CD4-positive, CD25-positive, alpha-beta regulatory T cell (primary cell): ENCODE measurements at regions not wholly inside any gene's neighbourhood (a gene's known extent, or its start where the extent isn't known, plus 50 kb on each side); places are given as distances from the start of the nearest gene placed in this dataset.

ENCODE experiments used
- ATAC-seq, 2 donors: fragments of 150-1000 bp; cut with Tn5 transposase; one replicate each; pipeline ENCODE4 v1.10.0; 2021; ENCODE audit warnings: low read depth in 2 of 2, moderate number of reproducible peaks in 2 of 2, moderate library complexity in 1 of 2
- DNase-seq, 3 donors: peaks; one replicate each; pipeline versions ENCODE4 v3.0.0 to v3.0.0-alpha.2; 2012 to 2022; ENCODE audit warnings: mixed read lengths in 1 of 3
- H3K27ac ChIP-seq: one replicate; pipeline ENCODE4 v1.7.0; 2013; ENCODE audit warnings: mild to moderate bottlenecking, low read length; ENCODE audit not compliant: insufficient read depth, poor library complexity, severe bottlenecking
- H3K27me3 ChIP-seq: one replicate; pipeline ENCODE4 v1.7.0; 2013; ENCODE audit warnings: low read length; ENCODE audit not compliant: control insufficient read depth, insufficient read depth
- H3K36me3 ChIP-seq: one replicate; pipeline ENCODE4 v1.7.0; 2013; ENCODE audit warnings: mild to moderate bottlenecking, low read length, moderate library complexity; ENCODE audit not compliant: control insufficient read depth, insufficient read depth
- H3K4me1 ChIP-seq: 2 replicates; pipeline ENCODE4 v1.7.0; 2013; ENCODE audit warnings: mild to moderate bottlenecking, low read length; ENCODE audit not compliant: insufficient read depth, control insufficient read depth, poor library complexity, severe bottlenecking
- H3K4me3 ChIP-seq: one replicate; pipeline ENCODE4 v1.7.0; 2013; ENCODE audit warnings: low read depth, mild to moderate bottlenecking, low read length, moderate library complexity
- H3K9me3 ChIP-seq, 2 experiments: 1 replicate in 1 of 2; 2 replicates in 1 of 2; pipeline ENCODE4 v1.7.0; 2013; ENCODE audit warnings: low read length in 2 of 2, mild to moderate bottlenecking in 1 of 2, moderate library complexity in 1 of 2; ENCODE audit not compliant: control insufficient read depth in 2 of 2
- H3K27ac Mint-ChIP-seq, 3 donors: one replicate each; pipeline ENCODE4 v1.8.0; 2020 to 2022; ENCODE audit warnings: mild to moderate bottlenecking in 3 of 3, mixed read lengths in 3 of 3, moderate library complexity in 2 of 3
- H3K27me3 Mint-ChIP-seq: one replicate; pipeline ENCODE4 v1.8.0; 2022; ENCODE audit warnings: mild to moderate bottlenecking, mixed read lengths
- H3K36me3 Mint-ChIP-seq: one replicate; pipeline ENCODE4 v1.8.0; 2020; ENCODE audit warnings: mixed read lengths
- H3K4me1 Mint-ChIP-seq, 4 donors: one replicate each; pipeline ENCODE4 v1.8.0; 2020 to 2022; ENCODE audit warnings: mixed read lengths in 4 of 4, mild to moderate bottlenecking in 1 of 4
- H3K4me3 Mint-ChIP-seq, 4 donors: one replicate each; pipeline ENCODE4 v1.8.0; 2020 to 2022; ENCODE audit warnings: mild to moderate bottlenecking in 4 of 4, mixed read lengths in 4 of 4, moderate library complexity in 3 of 4
- H3K9me3 Mint-ChIP-seq, 7 donors: one replicate each; pipeline ENCODE4 v1.8.0; 2020 to 2022; ENCODE audit warnings: mixed read lengths in 7 of 7, mild to moderate bottlenecking in 3 of 7, moderate library complexity in 2 of 7

GRCh38 chr2:226475650-226476049 is 324.0 kb downstream of the IRS1 start:
- Mint-ChIP-seq H3K27me3 (no peaks in the 10 kb centered on the region), H3K36me3 (no peaks in the 10 kb centered on the region), H3K4me3 (no peak overlapping the region), H3K27ac (no peak overlapping the region), H3K4me1 (no peaks in the 10 kb centered on the region), H3K9me3 (peaks cover 0 to 1% (median 0%) of the 10 kb centered on the region in 7 donors)
- ATAC-seq (no peak), DNase-seq (no peak)
- no peaks in the 10 kb centered on the region for H3K4me1 ChIP-seq
- no peaks in the 10 kb centered on the region for H3K36me3 ChIP-seq
- H3K27ac ChIP-seq = no peak overlapping the region
- H3K27me3 ChIP-seq = no peaks in the 10 kb centered on the region
- H3K4me3 ChIP-seq = no peak overlapping the region
- H3K9me3 ChIP-seq = no peaks in the 10 kb centered on the region

DNA sequence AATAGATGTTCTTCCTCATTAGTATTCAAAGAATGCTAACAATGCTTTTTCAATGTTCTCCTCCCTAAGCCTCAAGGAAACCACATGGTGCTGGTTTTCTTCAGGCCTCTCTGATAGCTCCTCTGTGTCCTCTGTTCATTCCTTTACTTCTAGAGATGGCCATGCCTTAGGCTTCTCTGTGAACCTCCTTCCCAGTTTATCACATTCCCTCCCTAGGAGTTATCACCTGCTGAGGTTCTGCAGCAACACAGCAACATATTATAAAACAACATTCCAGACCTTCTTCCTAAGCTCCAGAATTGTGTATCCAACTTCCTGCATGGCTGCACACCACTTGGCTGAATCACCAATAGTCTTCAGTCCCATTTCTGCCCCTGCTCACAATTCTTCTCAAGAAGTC is 325.5 kb downstream of the IRS1 start:
- Histone ChIP-seq H3K9me3 (no peaks in the 10 kb centered on the region), H3K36me3 (no peaks in the 10 kb centered on the region), H3K27me3 (no peaks in the 10 kb centered on the region), H3K27ac (no peak overlapping the region), H3K4me1 (no peaks in the 10 kb centered on the region), H3K4me3 (no peak overlapping the region)
- ATAC-seq (no peak), DNase-seq (no peak)
- Mint-ChIP-seq H3K9me3 (peaks cover 0 to 1% (median 0%) of the 10 kb centered on the region in 7 donors), H3K36me3 (no peaks in the 10 kb centered on the region), H3K4me3 (no peak overlapping the region), H3K27ac (no peak overlapping the region), H3K4me1 (no peaks in the 10 kb centered on the region), H3K27me3 (no peaks in the 10 kb centered on the region)

DNA sequence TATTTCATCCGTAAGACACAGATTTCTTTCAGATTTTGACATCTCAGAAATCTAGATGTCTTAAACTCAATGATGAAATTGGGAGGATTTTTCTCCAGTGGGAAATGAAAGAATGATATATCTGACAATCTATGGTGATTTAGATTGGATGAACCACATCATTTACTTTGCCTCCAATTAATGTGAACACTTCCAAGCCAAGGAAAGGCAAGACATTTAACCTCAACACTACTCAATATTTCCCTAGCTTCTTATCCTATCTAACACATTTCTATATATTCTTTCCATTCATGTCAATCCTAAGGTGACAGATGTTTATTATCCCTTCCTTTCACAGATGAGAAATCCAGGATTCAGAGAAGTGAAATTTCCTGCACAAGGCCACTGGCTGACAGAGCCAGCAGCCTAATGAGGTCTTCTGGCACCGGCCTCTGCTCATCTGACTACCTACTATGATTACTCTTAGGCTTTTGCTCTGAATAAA is 327.6 kb downstream of the IRS1 start:
- Histone ChIP-seq H3K27ac (no peak overlapping the region), H3K4me1 (no peaks in the 10 kb centered on the region), H3K9me3 (no peaks in the 10 kb centered on the region), H3K27me3 (no peaks in the 10 kb centered on the region), H3K4me3 (no peak overlapping the region), H3K36me3 (no peaks in the 10 kb centered on the region)
- Mint-ChIP-seq H3K27me3 (no peaks in the 10 kb centered on the region), H3K27ac (no peak overlapping the region), H3K9me3 (peaks cover 0 to 3% (median 0%) of the 10 kb centered on the region in 7 donors), H3K4me1 (no peaks in the 10 kb centered on the region), H3K4me3 (no peak overlapping the region), H3K36me3 (no peaks in the 10 kb centered on the region)
- ATAC-seq (no peak), DNase-seq (no peak)

GRCh38 chr2:226467633-226468032 is 332.0 kb downstream of the IRS1 start:
- no peak overlapping the region for H3K27ac ChIP-seq
- H3K27me3 Mint-ChIP-seq = peaks cover 4% of the 10 kb centered on the region
- no peak overlapping the region for H3K27ac Mint-ChIP-seq
- H3K36me3 Mint-ChIP-seq = no peaks in the 10 kb centered on the region
- DNase-seq = no peak
- H3K4me1 Mint-ChIP-seq = no peaks in the 10 kb centered on the region
- H3K4me3 ChIP-seq = no peak overlapping the region
- H3K4me3 Mint-ChIP-seq = no peak overlapping the region
- H3K9me3 Mint-ChIP-seq = peaks cover 0 to 3% (median 0%) of the 10 kb centered on the region in 7 donors
- no peaks in the 10 kb centered on the region for H3K36me3 ChIP-seq
- peaks cover 0 to 3% of the 10 kb centered on the region in 2 experiments for H3K9me3 ChIP-seq
- no peaks in the 10 kb centered on the region for H3K4me1 ChIP-seq
- no peak for ATAC-seq
- H3K27me3 ChIP-seq = no peaks in the 10 kb centered on the region

DNA sequence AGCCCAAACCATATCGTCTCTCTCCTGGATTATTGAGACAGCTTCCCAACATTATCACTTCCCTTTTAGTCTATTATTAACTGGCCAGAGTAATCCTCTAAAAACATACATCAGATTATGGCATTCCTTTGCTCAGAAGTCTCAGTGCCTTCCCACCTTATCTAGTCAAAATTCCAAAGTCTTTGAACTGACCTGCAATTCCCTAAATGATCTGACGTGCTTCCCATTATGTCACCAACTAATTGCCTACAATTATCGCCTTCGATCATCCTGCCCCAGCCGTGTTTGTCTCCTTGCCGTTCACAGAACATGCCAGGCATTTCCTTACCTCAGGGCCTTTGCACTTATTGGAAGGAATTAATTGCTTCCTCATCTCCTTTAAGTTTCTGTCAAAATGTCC is 332.4 kb downstream of the IRS1 start:
- H3K27me3 Mint-ChIP-seq = peaks cover 4% of the 10 kb centered on the region
- Histone ChIP-seq H3K4me1 (no peaks in the 10 kb centered on the region), H3K4me3 (no peak overlapping the region), H3K27me3 (no peaks in the 10 kb centered on the region), H3K36me3 (no peaks in the 10 kb centered on the region), H3K27ac (no peak overlapping the region), H3K9me3 (peaks cover 0 to 3% of the 10 kb centered on the region in 2 experiments)
- DNase-seq (no peak), ATAC-seq (no peak)
- H3K36me3 Mint-ChIP-seq = no peaks in the 10 kb centered on the region
- no peak overlapping the region for H3K27ac Mint-ChIP-seq
- H3K4me1 Mint-ChIP-seq = no peaks in the 10 kb centered on the region
- H3K9me3 Mint-ChIP-seq = peaks cover 0 to 6% (median 3%) of the 10 kb centered on the region in 7 donors
- H3K4me3 Mint-ChIP-seq = no peak overlapping the region

GRCh38 chr2:226466589-226466988 is 333.0 kb downstream of the IRS1 start:
- Mint-ChIP-seq H3K4me3 (no peak overlapping the region), H3K36me3 (no peaks in the 10 kb centered on the region), H3K4me1 (no peaks in the 10 kb centered on the region), H3K9me3 (peaks cover 0 to 7% (median 4%) of the 10 kb centered on the region in 7 donors), H3K27me3 (peaks cover 4% of the 10 kb centered on the region), H3K27ac (no peak overlapping the region)
- DNase-seq = no peak
- no peaks in the 10 kb centered on the region for H3K36me3 ChIP-seq
- H3K4me3 ChIP-seq = no peak overlapping the region
- H3K4me1 ChIP-seq = no peaks in the 10 kb centered on the region
- no peak overlapping the region for H3K27ac ChIP-seq
- H3K9me3 ChIP-seq = peaks cover 0 to 3% of the 10 kb centered on the region in 2 experiments
- H3K27me3 ChIP-seq = no peaks in the 10 kb centered on the region
- ATAC-seq = no peak

- Histone ChIP-seq H3K27ac (no peak overlapping the region), H3K27me3 (no peaks in the 10 kb centered on the region), H3K4me1 (no peaks in the 10 kb centered on the region), H3K36me3 (no peaks in the 10 kb centered on the region), H3K9me3 (peaks cover 0 to 3% of the 10 kb centered on the region in 2 experiments), H3K4me3 (no peak overlapping the region)
- H3K9me3 Mint-ChIP-seq = peaks cover 0 to 7% (median 4%) of the 10 kb centered on the region in 7 donors
- DNase-seq = no peak
- H3K36me3 Mint-ChIP-seq = no peaks in the 10 kb centered on the region
- no peak overlapping the region for H3K27ac Mint-ChIP-seq
- peaks cover 4% of the 10 kb centered on the region for H3K27me3 Mint-ChIP-seq
- ATAC-seq = no peak
- no peak overlapping the region for H3K4me3 Mint-ChIP-seq
- H3K4me1 Mint-ChIP-seq = no peaks in the 10 kb centered on the region
These were observed 333.5 kb downstream of the IRS1 start for GRCh38 chr2:226466124-226466523.

GRCh38 chr2:226464380-226464779 is 335.2 kb downstream of the IRS1 start:
- Histone ChIP-seq H3K36me3 (no peaks in the 10 kb centered on the region), H3K4me3 (no peak overlapping the region), H3K27me3 (no peaks in the 10 kb centered on the region), H3K9me3 (peaks cover 0 to 3% of the 10 kb centered on the region in 2 experiments), H3K27ac (no peak overlapping the region), H3K4me1 (no peaks in the 10 kb centered on the region)
- no peak overlapping the region for H3K4me3 Mint-ChIP-seq
- H3K36me3 Mint-ChIP-seq = no peaks in the 10 kb centered on the region
- peaks cover 4% of the 10 kb centered on the region for H3K27me3 Mint-ChIP-seq
- DNase-seq = no peak
- peak overlapping the region in 1 of 3 donors; percentile 38 for H3K27ac Mint-ChIP-seq
- no peaks in the 10 kb centered on the region for H3K4me1 Mint-ChIP-seq
- no peak for ATAC-seq
- peaks cover 0 to 10% (median 6%) of the 10 kb centered on the region in 7 donors for H3K9me3 Mint-ChIP-seq
